IMR-90 (cell line): ENCODE measurements at regions not wholly inside any gene's neighbourhood (a gene's known extent, or its start where the extent isn't known, plus 50 kb on each side); places are given as distances from the start of the nearest gene placed in this dataset. TPM values are rescaled to one million over a fixed set of nuclear protein-coding genes. Genes with fewer than 3 reads are reported as not detected.

ENCODE experiments used
- microRNA-seq, 2 experiments: library from miRNA; stranded (forward) in 1 of 2; unstranded in 1 of 2; fragments of 10-50 nt in 1 of 2; fragments of <30 nt in 1 of 2; gene quantifications in 1 of 2; microRNA quantifications in 1 of 2; one replicate each; pipeline versions ENCODE3 to v1.1.0; 2013 to 2020; ENCODE audit not compliant: insufficient read depth in 1 of 2, insufficient read length in 1 of 2, unreplicated experiment in 1 of 2
- small RNA-seq, 5 experiments: library from RNA; depleted of rRNA; stranded (forward); fragments of <200 nt; gene quantifications; one replicate each; pipeline ENCODE3, GENCODE V24; 2012

Small RNA genes lying in the stretch of these regions (microRNA-seq; reads per million reads assigned to microRNA genes)
- gene RPS21P8 (ENCODE audit: insufficient read depth, insufficient read length), result not detected

Small RNA genes lying in the stretch of these regions (small RNA-seq; reads per million reads assigned to genes)
- 0 reads per million in 5 experiments for gene RPS21P8
